ENCODE measurements at regions not wholly inside any gene's neighbourhood (a gene's known extent, or its start where the extent isn't known, plus 50 kb on each side); places are given as distances from the start of the nearest gene placed in this dataset.

DNA sequence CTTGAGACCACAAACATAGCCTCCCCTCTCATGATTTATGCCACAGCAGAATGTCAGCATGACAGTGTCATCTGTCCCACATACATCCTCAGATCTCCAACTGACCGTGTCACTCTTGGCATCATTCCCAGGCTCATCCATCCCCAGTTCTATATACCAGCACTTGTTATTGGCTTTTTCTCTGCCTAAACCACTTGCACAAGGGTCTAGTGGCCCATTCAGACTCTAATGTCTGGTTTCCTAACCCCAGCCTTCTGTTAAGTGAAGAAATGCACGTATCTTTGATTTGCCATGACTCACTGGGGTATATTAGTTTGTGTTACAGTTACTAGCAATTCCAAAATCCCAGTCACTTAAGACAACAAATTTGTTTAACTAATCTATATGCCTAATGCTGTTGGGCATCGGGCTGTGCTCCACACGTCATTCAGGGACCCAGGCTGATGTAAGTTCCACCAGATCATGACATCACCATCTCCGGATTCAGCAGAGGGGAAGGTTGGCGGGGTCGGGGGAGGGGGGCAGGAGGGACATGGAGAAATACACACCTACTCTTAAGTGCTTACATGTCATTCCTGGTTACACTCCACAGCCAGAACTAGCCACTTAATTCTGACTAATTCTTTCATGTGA, 517.4 kb downstream of the BUD13 start:
- no peak for TF ChIP-seq CTCF (IDR thresholded peaks at IDR 0.05)
- no peak for TF ChIP-seq POLR2A (IDR thresholded peaks at IDR 0.05)

Measured in esophagus squamous epithelium (tissue), 4 donors.